ENCODE measurements at regions not wholly inside any gene's neighbourhood (a gene's known extent, or its start where the extent isn't known, plus 50 kb on each side); places are given as distances from the start of the nearest gene placed in this dataset.

DNA sequence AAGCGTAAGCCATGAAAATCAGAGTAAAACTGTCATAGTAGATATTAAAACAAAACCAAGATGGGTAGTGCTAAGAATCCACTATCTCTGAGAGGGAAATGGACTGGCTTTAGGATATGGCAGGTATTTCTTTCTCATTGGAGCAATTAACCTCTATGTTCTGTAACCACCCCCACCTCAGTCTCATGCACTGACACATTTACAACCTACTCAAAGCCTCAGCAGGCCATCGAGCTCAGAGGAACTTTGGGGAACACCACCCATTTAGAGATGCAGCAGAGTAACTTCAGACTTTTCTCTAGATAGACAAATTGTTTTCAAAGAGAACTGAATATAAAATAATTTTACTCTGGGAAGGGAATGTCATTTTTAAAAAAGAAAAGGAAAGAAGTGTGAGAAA lies 615.8 kb upstream of the ZFHX3 start:
- DNase-seq, result no peak

GRCh38 chr16:73636196-73636595 lies 588.3 kb upstream of the ZFHX3 start:
- DNase-seq, result no peak

- no peak for DNase-seq
Measured at GRCh38 chr16:73629011-73629410, 581.1 kb upstream of the ZFHX3 start.

GRCh38 chr16:73617738-73618137 lies 569.8 kb upstream of the ZFHX3 start:
- no peak for DNase-seq

DNA sequence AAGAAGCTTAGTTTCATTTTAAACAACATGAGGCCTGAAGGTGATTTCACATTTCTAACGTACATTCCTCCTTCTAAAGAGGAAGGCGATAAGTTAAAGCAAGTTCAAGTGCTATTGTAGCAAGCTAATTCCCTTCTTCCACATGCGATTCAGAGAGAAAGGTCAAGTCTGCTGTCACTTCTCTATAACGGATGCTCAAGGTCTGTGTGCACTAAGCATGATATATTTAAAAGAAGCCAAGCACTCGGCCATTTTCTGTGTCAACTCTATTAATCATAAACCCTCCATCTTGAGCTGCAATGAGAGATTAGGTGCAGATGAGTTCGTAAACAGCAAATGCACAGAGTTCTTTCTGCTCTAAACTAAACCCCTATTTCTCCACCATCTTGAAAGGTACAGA lies 568.8 kb upstream of the ZFHX3 start:
- no peak for DNase-seq

GRCh38 chr16:73616166-73616753 lies 568.3 kb upstream of the ZFHX3 start:
- DNase-seq, result no peak

GRCh38 chr16:73615071-73615940 lies 567.4 kb upstream of the ZFHX3 start:
- DNase-seq, result no peak

- DNase-seq, result no peak
Measured at GRCh38 chr16:73614131-73614530, 566.2 kb upstream of the ZFHX3 start.

- DNase-seq, result no peak
Measured at GRCh38 chr16:73610605-73611156, 562.8 kb upstream of the ZFHX3 start.

GRCh38 chr16:73610160-73610559 lies 562.2 kb upstream of the ZFHX3 start:
- no peak for DNase-seq

DNA sequence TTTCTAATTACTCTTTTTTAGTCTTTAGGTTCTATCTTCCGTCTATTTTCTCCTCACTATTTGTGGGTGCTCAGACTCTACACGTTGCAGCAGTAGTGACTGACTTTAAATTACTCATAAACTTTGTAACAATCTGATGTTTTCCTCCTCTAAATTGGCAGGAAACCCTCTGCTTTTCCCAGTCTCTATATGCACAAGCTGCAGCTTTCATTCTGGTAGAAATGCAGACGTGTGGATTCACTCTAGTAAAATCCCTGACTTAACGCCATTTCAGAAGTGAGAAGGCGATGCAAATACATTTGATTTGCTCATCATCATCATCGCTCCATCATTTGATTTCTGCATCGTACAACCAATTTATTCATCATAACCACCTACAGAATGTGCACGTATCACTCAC lies 561.0 kb upstream of the ZFHX3 start:
- no peak for DNase-seq

DNA sequence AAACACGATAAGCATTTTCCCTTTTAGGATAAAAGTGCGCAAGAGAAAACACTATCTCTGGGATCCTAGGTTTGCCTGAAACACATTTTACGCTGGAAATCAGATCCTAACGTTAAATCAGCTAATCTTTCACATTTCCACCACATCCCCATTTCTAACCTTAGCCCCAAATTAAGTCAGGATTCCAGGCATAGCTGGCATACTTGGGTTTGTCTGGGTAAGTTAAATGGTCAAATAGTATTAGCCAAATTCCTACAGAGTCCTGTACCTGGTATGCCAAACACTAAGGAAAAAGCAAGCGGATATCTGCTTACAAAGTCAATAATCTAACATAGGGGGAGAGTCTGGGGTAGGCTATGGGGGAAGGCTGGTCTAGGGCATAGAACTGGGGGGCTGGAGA lies 557.4 kb upstream of the ZFHX3 start:
- no peak for DNase-seq

- DNase-seq, result no peak
Measured at GRCh38 chr16:73601911-73602310, 554.0 kb upstream of the ZFHX3 start.

GRCh38 chr16:73599870-73600269 lies 551.9 kb upstream of the ZFHX3 start:
- DNase-seq, result no peak

DNA sequence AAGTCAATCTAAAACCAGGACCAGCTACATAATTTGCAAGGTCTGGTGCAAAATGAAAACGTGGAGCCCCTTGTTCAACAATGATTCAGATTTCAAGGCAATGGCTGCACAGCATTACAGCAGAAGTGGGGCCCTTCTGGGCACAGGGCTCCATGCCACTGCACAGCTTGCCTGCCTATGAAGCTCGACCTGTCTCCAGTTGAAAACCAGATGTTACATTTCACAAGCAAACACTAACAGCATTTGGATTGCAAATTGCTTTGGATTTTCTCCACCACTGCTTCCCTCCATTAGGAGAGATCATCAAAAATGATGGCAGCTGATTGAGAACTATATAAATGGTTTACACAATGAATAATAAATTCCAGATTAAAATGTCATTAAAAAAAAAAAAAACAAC lies 551.4 kb upstream of the ZFHX3 start:
- DNase-seq, result no peak

- no peak for DNase-seq
Measured at GRCh38 chr16:73584157-73584556, 536.2 kb upstream of the ZFHX3 start.

GRCh38 chr16:73572135-73572828 lies 524.4 kb upstream of the ZFHX3 start:
- no peak for DNase-seq

DNA sequence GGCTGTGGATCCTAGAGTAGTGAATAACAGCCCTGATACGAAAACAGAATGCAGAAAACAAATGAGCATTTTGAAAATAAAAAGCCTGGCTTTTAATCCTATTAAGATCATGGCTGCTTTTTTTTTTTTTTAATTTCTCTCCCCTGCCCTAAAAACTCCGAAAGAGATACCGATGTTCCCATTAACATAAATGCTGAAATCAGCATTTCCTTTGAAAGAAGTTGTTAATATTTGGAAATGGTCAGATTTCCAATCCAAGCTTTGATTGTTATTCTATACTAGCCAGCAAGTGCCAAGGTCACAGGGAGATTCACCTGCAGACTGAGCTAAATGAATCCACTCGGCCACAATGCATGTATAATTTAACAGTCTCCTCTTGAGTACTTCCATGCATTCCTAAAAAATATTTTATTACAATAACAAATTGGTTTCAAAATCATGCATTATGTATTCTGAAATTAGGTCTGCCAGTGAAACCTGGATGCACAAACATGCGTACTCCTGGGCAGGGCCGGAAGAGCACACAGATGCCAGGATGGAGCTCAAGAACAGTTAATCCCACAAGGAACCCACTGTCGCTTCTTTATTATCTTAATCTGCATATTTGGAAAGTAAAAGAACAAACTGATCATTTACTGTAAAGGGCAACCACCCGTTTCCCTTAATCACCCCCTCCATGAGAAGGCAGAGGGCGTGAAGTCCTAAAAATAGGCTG lies 521.5 kb upstream of the ZFHX3 start:
- DNase-seq, result no peak

DNA sequence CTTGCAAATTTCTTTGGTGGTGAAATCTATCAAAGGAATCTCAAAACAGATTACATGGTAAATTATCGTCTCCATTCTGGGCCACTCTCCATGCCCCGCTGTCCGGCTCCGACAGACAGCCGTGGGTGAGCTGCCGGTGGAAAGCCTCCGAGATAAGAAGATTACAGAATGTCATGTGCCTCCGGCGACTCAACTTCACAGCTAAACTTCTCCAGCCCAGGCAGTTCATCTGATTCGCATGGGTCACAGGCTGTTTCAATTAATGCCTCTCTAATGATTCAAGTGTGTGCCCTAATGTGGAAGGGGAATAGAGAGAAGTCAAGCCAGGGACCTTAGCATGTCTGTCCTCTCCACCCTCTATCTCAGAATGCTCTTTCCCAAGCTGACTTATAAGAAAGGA lies 520.8 kb upstream of the ZFHX3 start:
- no peak for DNase-seq

DNA sequence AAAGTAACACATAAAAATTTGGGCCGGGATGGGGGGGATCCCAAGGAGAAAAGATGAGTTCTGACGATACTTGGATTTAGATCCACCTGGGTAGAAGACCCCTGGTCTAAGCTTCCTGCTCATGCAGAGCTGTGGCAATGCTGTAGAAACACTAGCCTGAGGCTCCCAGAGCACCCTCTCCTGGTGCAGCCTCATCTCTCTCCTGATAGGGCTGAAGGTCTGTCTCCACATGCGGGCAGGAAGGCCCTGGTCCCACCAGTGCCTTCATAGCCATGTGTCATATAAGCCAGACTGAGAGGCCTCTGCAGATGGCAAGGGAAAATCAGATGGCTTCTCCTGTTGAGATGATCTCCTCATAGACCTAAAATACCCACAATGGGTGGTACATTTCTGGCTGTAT lies 518.0 kb upstream of the ZFHX3 start:
- DNase-seq, result no peak

DNA sequence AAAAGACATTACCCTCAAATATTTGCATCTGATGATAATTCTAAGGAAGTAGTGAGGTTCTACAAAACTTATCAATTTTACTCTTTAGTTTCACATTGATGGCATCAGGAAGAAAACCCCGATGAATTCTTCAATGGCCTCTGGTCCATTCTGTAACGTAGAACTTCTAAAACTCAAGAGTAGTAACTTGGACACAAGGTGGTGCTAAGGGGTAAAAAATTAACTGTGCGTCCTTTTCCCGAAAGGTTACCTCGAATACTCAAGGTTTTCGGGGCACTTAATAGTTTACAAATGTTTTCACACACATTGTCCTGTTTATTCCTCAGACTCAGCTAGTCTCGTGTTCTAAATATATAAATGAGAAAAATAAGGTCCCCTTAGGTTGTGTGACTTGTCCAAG lies 517.3 kb upstream of the ZFHX3 start:
- no peak for DNase-seq

GRCh38 chr16:73563709-73564108 lies 515.8 kb upstream of the ZFHX3 start:
- no peak for DNase-seq

GRCh38 chr16:73560497-73560896 lies 512.6 kb upstream of the ZFHX3 start:
- no peak for DNase-seq
